RWPE2 (cell line): ENCODE measurements at regions not wholly inside any gene's neighbourhood (a gene's known extent, or its start where the extent isn't known, plus 50 kb on each side); places are given as distances from the start of the nearest gene placed in this dataset.
A peak's percentile ranks its signal among the peaks of the same experiment; 100 is the strongest.
"Not testable (repeated sequence)": the region's sequence is repeated elsewhere in the genome, so short reads cannot be mapped to it uniquely, and the experiment has no call there.

Experiments used
- ATAC-seq: fragments of 200-7000 bp; cut with Tn5 transposase; 3 replicates; pipeline ENCODE4 v1.9.1; 2021; ENCODE audit warnings: low read depth
- DNase-seq: peaks from one replicate; pipeline ENCODE4 v3.0.0-alpha.2; 2020; ENCODE audit warnings: low spot score
- H3K27ac ChIP-seq: fragments of 450-650 bp; 2 replicates; pipeline ENCODE4 v1.5.1; 2017; ENCODE audit warnings: mild to moderate bottlenecking; ENCODE audit not compliant: poor library complexity, severe bottlenecking
- H3K27me3 ChIP-seq: fragments of 250-450 bp; sonication (Bioruptor Pico); 2 replicates; pipeline ENCODE4 v1.5.1; 2021; ENCODE audit warnings: mild to moderate bottlenecking, moderate library complexity; ENCODE audit not compliant: insufficient read depth, poor library complexity, severe bottlenecking
- H3K36me3 ChIP-seq: fragments of 250-450 bp; sonication (Bioruptor Pico); 2 replicates; pipeline ENCODE4 v1.5.1; 2020; ENCODE audit warnings: low read depth, mild to moderate bottlenecking, moderate library complexity
- H3K4me1 ChIP-seq: fragments of 250-450 bp; sonication (Bioruptor Pico); 2 replicates; pipeline ENCODE4 v1.5.1; 2021; ENCODE audit warnings: mild to moderate bottlenecking, moderate library complexity; ENCODE audit not compliant: insufficient read depth, poor library complexity, severe bottlenecking
- H3K4me3 ChIP-seq: fragments of 250-450 bp; sonication (Bioruptor Pico); 2 replicates; pipeline ENCODE4 v1.5.1; 2021; ENCODE audit warnings: mild to moderate bottlenecking, moderate library complexity; ENCODE audit not compliant: severe bottlenecking
- H3K9me3 ChIP-seq: fragments of 250-450 bp; sonication (Bioruptor Pico); 2 replicates; pipeline ENCODE4 v1.5.1; 2021; ENCODE audit warnings: mild to moderate bottlenecking, moderate library complexity; ENCODE audit not compliant: severe bottlenecking

DNA sequence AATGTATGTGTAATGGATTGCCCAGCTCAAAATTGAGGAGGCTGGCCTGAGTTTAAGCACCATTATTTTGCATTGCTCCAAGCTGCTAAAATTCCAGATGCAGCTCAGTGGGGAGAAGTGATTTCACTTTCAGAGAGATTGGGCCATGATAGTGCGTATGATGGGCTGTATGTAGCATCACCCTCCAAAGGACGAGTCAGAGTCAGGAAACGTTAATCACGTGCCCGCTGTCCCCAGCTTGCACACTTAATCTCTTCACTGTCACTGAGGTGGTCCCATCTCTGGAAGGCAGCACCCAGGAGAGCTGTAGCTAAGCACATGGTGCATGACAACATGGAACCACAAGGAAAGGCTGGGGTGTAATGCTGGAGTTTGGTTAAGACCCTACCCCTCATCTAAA is 337.4 kb downstream of the ANAPC1 start:
- not testable (repeated sequence) for H3K9me3 ChIP-seq, ATAC-seq, H3K27ac ChIP-seq, H3K4me1 ChIP-seq, H3K4me3 ChIP-seq, H3K36me3 ChIP-seq, H3K27me3 ChIP-seq, DNase-seq

DNA sequence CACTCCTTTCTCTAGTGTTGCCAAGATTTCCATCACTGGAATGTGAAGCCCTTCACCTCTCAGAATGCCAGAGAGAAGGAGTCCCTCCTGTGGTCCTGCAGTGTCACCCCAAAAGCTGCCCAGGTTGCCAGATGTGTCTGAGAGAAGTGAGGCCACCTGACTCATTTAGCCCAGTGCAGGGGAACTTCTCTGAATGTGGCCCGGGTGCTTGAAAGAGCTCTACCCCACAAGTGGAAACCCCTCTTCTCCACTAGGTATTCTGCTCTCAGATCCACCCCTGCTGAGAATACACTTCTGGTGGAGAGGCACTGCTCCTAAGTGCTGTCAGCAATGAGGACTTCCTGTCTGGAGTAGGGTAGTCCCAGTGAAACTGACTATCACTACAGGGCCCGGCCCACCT is 334.8 kb downstream of the ANAPC1 start:
- not testable (repeated sequence) for H3K36me3 ChIP-seq, DNase-seq, H3K27me3 ChIP-seq, H3K9me3 ChIP-seq, H3K4me1 ChIP-seq, ATAC-seq, H3K27ac ChIP-seq, H3K4me3 ChIP-seq

DNA sequence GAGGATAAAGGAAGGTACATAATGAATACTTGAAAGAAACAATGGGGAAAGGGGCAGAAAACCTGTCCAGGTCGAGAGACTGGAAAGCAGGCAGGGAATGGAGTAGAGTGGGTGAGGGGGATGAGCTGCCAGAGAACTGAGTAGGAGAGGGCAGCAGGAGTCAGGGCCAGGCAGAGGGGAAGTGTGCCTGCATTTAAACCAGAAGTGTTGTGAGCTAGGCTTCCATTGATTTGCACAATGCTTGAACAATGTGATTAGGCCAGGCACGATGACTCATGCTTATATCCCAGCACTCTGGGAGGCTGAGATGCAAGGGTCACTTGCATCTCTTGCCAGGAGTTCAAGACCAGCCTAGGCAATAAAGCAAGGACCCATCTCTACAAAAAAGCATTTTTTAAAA is 332.6 kb downstream of the ANAPC1 start:
- DNase-seq, H3K4me3 ChIP-seq, H3K4me1 ChIP-seq, H3K27me3 ChIP-seq, H3K27ac ChIP-seq, H3K36me3 ChIP-seq, H3K9me3 ChIP-seq: not testable (repeated sequence)
- peak; percentile 33; the same call in 1 of the 3 replicates for ATAC-seq

DNA sequence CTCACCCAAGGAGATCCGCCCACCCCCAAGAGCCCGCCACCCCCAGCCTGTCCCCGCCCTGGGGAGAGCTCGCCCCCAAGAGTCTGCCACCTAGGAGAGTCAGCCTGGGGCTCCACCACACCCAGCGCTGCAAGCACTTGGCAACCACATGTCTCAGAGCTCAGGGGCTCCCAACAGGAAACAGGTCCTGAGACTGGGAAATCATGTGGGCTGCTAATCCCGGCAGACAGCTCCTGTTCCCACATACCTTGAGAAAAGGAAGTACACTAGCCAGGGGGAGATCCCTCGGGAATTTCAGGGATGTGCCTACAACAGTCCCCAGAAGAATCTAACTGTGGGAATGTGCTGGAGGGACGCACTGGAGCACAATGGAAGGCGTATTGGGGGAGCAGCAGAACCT is 331.4 kb downstream of the ANAPC1 start:
- not testable (repeated sequence) for DNase-seq, H3K27me3 ChIP-seq

DNA sequence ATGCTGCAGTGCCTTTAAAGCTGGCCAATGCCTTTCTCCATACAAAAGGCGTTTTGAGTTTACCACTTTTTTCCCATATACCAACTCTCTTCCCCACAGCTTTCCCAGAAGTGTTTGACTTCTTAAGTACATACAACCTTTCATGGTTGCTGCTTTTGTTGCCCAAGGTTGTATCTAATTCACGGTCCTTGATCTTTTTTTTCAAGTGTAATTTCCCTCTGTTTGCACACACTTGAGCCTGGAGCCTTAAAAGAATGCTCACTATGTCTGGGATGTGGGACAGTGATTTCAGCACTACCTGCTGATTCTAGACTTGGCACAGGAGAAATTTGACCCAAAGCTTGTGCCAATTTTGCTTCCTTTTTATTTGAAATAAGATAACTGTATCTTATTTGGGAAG is 324.7 kb downstream of the ANAPC1 start:
- ATAC-seq, H3K4me3 ChIP-seq, H3K9me3 ChIP-seq, H3K4me1 ChIP-seq, H3K36me3 ChIP-seq, DNase-seq, H3K27me3 ChIP-seq, H3K27ac ChIP-seq: not testable (repeated sequence)

More for the DNA sequence above, 331.4 kb downstream of the ANAPC1 start:
- not testable (repeated sequence) for H3K4me1 ChIP-seq, H3K27ac ChIP-seq, H3K4me3 ChIP-seq, H3K36me3 ChIP-seq, H3K9me3 ChIP-seq, ATAC-seq

DNA sequence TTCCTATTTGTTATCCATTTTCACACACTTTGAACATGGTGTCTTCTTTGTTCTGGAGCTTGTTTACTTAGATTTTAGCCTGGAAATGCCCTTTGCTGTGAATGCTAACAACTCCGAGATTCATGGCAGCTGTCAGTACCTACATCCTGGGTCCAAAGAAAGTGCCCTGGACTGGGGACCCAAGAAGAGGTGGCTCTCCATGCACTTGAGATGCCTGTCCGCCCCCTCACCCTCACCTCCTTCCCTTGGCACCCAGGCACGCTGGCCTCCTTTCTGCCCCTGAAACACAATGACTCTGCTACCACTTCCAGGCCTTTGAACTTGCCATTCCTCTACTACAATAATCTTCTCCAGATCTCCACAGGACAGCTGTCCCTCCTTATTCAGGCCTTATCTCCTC is 324.2 kb downstream of the ANAPC1 start:
- not testable (repeated sequence) for H3K27ac ChIP-seq, H3K4me3 ChIP-seq, DNase-seq, H3K36me3 ChIP-seq, H3K9me3 ChIP-seq, H3K4me1 ChIP-seq, ATAC-seq, H3K27me3 ChIP-seq

DNA sequence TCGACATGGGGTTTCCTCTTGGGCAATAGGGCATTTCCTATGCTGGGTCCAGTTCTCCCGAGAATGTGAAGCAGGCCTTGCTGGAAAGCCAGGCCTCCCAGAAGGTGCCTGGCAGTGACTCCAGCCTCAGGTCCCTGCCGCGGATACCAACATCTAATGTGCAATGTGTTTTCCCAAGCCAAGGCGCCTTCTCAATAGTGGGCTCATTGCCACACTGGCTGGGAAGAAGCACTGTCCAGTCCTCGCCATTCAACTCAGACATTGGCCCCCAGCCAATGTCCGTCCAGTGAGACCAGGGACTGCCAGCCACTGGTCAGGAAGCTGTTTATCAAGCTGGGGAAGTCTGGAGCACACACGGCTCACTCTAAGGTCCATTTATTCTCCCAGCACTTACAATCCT is 317.9 kb downstream of the ANAPC1 start:
- DNase-seq, H3K27ac ChIP-seq, H3K36me3 ChIP-seq, H3K4me3 ChIP-seq, H3K4me1 ChIP-seq, H3K9me3 ChIP-seq, H3K27me3 ChIP-seq, ATAC-seq: not testable (repeated sequence)

DNA sequence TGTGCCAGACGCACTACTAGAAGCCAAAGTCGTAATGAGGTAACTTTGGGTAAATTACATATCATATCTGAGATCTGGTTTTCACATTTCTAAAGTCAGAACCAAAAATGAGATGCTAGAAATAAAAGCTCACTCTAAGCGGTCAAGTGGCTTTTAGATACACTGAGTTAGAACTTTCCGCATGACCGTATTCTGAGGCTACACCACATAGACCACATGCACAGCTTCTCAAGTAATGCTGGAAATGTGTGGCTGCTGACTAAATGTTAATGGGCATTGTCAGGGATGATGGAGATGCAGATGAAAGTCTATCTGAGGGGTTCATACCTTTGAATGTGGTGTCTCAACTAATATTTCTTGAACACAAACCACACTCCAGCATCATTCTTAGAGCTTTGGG is 316.8 kb downstream of the ANAPC1 start:
- not testable (repeated sequence) for DNase-seq, H3K27ac ChIP-seq, ATAC-seq, H3K36me3 ChIP-seq, H3K4me3 ChIP-seq, H3K4me1 ChIP-seq, H3K9me3 ChIP-seq, H3K27me3 ChIP-seq

DNA sequence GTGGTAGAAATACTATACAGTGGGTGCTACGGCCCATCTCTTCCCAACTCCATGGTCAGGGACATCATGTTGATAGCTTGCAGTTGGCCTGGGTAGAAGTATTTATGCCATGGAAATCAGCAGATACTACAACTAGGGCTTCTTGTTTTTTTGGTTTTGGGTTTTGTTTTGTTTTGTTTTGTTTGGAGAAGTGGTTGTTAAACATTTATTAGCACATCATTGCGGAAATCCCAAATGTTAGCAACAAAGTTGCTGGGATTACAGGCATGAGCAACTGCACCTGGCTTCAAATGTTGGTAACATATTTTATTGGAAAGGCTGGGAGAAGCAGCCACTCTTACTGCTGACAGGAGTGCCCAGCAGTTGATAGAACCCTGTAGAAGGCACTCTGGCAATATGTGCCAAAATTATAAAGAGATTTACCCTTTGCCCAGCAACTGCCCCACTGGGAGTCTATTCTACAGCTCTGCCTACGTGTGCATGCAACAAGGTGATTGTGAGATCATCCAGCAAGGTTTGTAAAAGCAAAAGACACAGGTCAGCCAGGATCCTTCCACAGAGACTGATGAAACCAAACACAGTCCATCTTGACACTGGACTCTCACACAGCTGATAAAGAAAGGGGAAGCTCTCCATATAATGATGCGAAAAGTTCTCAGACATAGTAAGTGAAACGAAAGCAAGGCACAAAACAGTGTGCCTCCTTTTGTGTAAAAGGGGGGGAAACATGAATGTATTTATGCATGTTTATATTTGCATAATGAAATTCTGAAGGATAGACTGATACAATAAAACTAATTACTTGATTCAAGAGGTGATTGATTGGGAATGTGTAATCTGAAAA is 314.4 kb downstream of the ANAPC1 start:
- H3K27ac ChIP-seq, H3K9me3 ChIP-seq, H3K4me3 ChIP-seq, ATAC-seq, H3K27me3 ChIP-seq, H3K36me3 ChIP-seq, H3K4me1 ChIP-seq, DNase-seq: not testable (repeated sequence)

DNA sequence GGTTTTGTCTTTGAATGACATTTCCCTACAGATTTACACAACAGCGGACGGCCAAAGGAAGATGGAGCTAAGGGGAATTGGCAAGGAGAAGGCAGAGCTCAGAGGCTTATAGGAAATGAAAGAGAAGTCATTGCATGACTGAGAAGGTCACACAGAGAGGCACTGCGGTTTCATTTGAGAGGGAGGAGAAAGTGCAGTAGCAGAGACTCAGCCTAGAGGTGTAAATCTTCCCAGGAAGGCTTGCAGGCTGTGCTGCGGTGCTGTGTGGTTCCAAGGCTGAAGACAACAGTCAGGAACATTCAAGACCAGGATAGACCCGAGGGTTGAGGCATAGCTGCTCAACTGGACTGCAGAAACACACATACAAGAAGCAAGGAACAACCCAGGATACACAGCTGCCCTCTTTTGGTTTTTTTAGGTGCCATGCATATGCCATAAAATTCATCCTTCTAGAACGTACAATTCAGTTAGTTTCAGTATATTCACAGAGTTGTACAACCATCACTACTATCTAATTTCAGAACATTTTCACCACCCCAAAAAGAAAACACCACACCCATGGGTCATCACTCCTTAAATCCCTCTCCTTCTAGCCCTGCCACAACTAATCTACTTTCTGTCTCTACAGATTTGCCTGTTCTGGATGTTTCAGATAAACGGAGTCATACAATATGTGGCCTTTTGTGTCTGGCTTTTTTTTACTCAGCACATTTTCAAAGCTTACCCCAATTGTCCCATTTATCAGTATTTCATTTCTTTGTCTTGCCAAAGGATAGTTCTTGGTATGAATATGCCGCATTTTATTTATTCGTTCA is 313.5 kb downstream of the ANAPC1 start:
- H3K9me3 ChIP-seq, H3K4me3 ChIP-seq, H3K27me3 ChIP-seq, H3K27ac ChIP-seq, H3K36me3 ChIP-seq, DNase-seq, H3K4me1 ChIP-seq: not testable (repeated sequence)
- peak; percentile 29; the same call in 1 of the 3 replicates for ATAC-seq

DNA sequence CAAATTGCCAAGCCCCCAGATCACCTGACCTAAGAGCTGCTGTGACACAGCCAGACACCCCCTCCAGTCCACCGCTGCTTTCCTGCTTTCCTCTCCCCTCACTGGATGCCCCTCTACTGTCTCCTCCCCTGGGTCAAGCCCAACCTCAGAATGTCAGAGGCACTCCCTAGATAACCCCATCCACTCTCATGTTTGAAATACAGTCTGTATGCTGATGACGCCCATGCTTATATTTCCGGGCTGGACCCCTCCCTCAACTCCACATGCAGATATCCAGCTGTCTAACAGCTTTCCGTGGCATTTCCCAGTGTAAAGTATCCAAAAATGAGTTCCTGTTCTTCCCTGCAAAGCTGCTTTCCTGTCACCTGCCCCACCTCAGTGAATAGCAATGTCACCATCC is 309.2 kb downstream of the ANAPC1 start:
- H3K27ac ChIP-seq, H3K4me3 ChIP-seq, DNase-seq, H3K36me3 ChIP-seq, H3K27me3 ChIP-seq, H3K4me1 ChIP-seq, H3K9me3 ChIP-seq, ATAC-seq: not testable (repeated sequence)
